ENCODE measurements at regions not wholly inside any gene's neighbourhood (a gene's known extent, or its start where the extent isn't known, plus 50 kb on each side); places are given as distances from the start of the nearest gene placed in this dataset.

DNA sequence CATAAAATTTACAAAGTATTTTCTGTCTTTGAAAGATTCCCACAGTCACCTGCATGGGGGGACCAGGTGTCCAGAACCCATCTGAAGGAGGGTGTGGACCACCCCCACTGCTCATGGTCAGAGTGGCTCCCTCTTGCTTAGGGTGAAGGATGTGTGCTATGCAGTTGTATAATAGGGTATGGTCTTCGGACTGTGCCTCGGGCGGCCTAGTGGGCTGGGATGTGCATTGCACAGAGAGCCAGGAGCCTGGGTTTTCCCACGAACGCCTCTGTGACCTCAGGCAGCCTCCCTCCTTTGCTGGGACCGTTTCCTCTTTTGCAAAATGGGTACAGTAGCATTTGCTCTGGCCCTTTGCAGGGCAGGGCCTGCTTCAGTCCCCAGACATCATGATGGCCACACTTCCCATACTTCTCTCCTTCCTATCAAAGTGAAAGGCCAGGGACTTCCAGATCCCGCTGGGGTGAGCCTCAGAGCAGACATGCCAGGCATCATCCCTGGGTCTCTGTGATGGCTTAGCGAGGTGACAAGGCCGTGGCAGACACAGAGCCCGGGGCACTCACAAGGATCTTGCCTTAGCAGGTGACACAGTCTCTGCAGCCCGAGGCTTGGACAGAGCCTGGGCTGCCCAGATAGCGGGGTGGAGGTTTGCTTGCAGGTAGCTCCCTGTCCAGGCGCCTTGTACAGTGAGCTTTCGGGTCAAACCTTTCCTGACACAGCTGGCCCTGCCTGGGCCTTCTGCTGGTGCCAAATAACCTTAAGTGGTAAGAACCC, 59.4 kb upstream of the ZNF536 start:
- no peaks in the 10 kb centered on the region for H3K36me3 ChIP-seq
- peaks cover 3 to 18% (median 12%) of the 10 kb centered on the region in 11 experiments; a peak in 10 of 22 replicates for H3K9me3 ChIP-seq (replicated peaks in 1 of 11)
- no peak overlapping the region for H3K27ac ChIP-seq
- H4K20me1 ChIP-seq, result no peaks in the 10 kb centered on the region
- no peak overlapping the region for H3K4me3 ChIP-seq
- no peak overlapping the region for H3K9ac ChIP-seq
- H3K4me2 ChIP-seq, result no peak overlapping the region
- H3K27me3 ChIP-seq, result no peaks in the 10 kb centered on the region
- no peak for TF ChIP-seq Cebpa-rat (IDR thresholded peaks at IDR 0.05)
- H3K4me1 ChIP-seq, result no peaks in the 10 kb centered on the region

DNA sequence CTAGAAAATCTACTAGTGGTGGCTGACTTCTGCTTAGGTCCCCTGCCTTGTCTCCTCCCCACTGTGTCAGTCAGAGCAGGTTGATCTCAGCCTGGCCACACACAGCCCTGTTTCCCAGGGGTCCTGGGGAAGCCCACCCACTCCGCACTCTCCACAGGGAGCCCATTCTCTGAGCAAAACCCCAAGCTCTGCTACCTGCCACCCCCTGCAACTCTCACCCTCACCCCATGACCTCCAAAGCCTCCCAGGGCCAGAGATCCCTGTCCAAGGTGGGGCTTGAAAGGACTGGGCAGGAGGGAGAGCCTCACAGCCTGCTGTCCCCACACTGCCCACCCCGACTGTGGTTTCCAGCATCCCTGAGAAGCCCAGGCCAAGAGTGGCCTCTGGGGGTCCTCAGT, 58.8 kb upstream of the ZNF536 start:
- H3K36me3 ChIP-seq, result no peaks in the 10 kb centered on the region
- no peaks in the 10 kb centered on the region for H3K27me3 ChIP-seq
- no peak overlapping the region for H3K9ac ChIP-seq
- H3K4me2 ChIP-seq, result no peak overlapping the region
- no peak for TF ChIP-seq Cebpa-rat (IDR thresholded peaks at IDR 0.05)
- no peaks in the 10 kb centered on the region for H3K4me1 ChIP-seq
- H3K4me3 ChIP-seq, result no peak overlapping the region
- H4K20me1 ChIP-seq, result no peaks in the 10 kb centered on the region
- no peak overlapping the region for H3K27ac ChIP-seq
- peaks cover 3 to 18% (median 12%) of the 10 kb centered on the region in 11 experiments; a peak in 10 of 22 replicates for H3K9me3 ChIP-seq (replicated peaks in 1 of 11)

DNA sequence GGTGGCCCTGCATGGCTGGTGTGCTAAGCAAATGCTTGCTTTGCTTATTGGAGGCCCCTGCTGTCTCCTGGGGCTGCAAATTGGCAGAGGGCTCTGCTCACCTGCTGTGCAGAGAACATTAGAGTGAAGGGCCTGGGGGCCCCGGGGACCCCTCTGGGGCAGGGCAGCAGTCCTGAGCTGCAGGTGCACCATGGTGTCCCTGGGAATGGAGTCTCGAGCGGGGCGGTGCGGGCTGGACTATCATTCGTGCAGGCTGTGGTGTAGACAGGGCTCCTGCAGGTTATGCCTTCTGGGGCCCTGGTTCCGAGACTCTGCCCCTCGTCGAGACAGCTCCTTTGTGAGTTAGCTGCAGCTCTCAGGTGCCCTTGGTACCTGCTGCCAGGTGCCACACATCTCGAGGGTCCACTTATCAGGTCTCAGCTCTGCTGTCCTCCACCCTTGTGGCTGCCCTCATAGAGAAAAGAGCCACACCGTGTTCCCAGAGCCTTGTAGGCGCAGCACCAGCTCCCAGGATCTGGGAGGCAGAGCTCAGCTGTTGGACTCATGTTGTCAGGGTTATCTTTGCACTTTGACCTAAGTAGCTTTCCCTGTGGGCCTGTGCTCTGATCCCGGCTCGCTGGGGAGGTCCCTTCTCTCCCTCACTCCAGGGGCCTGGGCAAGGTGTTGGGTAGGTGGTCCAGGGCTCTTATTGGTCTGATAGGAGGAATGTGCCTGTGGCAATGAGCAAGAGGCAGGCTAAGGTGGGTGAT, 58.0 kb upstream of the ZNF536 start:
- Histone ChIP-seq H3K4me1 (no peaks in the 10 kb centered on the region), H3K4me3 (no peak overlapping the region), H3K27me3 (no peaks in the 10 kb centered on the region), H3K9me3 (replicated peaks in 1 of 11) (peaks cover 3 to 18% (median 12%) of the 10 kb centered on the region in 11 experiments; a peak in 10 of 22 replicates), H3K27ac (no peak overlapping the region), H3K36me3 (no peaks in the 10 kb centered on the region), H4K20me1 (no peaks in the 10 kb centered on the region), H3K9ac (no peak overlapping the region), H3K4me2 (no peak overlapping the region)
- no peak for TF ChIP-seq Cebpa-rat (IDR thresholded peaks at IDR 0.05)

DNA sequence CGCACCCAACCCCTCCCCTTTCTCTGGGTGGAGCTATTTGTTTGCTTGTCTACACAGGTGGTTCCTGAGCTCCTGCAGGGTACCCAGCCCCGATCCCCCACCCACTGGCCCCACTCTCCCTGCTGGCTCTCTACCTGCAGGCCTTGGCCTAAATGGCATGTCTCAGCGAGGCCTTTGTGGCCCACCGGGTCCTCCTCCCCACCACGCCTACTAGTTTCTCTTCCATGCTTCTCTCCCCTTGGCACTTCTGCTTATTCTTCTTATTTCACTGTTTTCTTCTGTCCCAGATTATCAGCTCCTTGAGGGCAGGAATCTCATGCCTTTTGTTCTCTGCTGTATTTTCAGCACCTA, 57.4 kb upstream of the ZNF536 start:
- no peaks in the 10 kb centered on the region for H3K36me3 ChIP-seq
- no peak for TF ChIP-seq Cebpa-rat (IDR thresholded peaks at IDR 0.05)
- H4K20me1 ChIP-seq, result no peaks in the 10 kb centered on the region
- no peak overlapping the region for H3K4me3 ChIP-seq
- H3K9me3 ChIP-seq (replicated peaks in 1 of 11), result peaks cover 3 to 18% (median 12%) of the 10 kb centered on the region in 11 experiments; a peak in 10 of 22 replicates
- H3K27ac ChIP-seq, result no peak overlapping the region
- H3K27me3 ChIP-seq, result no peaks in the 10 kb centered on the region
- no peak overlapping the region for H3K9ac ChIP-seq
- no peak overlapping the region for H3K4me2 ChIP-seq
- H3K4me1 ChIP-seq, result no peaks in the 10 kb centered on the region

DNA sequence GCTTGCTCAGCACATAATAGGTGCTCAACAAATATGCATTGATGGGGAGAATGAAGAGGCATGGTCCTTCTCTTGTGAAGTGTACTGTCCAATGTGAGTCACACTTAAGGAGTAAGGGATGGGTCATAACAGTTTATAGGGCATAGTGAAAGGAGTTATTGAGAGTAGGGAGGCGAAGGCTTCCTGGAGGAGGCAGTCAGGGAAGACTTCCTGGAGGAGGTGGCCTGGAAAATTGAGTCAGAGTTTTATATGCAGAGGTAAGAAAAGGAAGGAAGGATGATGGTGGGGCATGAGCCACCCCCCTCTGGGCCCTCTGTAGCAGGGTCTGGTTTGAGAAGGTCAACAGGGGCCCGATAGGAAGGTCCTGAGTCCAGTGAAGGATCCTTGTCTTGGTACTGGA, 57.0 kb upstream of the ZNF536 start:
- Histone ChIP-seq H3K36me3 (no peaks in the 10 kb centered on the region), H3K27ac (no peak overlapping the region), H3K4me1 (no peaks in the 10 kb centered on the region), H3K4me2 (no peak overlapping the region), H3K9me3 (replicated peaks in 1 of 11) (peaks cover 3 to 18% (median 12%) of the 10 kb centered on the region in 11 experiments; a peak in 10 of 22 replicates), H3K4me3 (no peak overlapping the region), H3K9ac (no peak overlapping the region), H4K20me1 (no peaks in the 10 kb centered on the region), H3K27me3 (no peaks in the 10 kb centered on the region)
- TF ChIP-seq Cebpa-rat (IDR thresholded peaks at IDR 0.05), result no peak

DNA sequence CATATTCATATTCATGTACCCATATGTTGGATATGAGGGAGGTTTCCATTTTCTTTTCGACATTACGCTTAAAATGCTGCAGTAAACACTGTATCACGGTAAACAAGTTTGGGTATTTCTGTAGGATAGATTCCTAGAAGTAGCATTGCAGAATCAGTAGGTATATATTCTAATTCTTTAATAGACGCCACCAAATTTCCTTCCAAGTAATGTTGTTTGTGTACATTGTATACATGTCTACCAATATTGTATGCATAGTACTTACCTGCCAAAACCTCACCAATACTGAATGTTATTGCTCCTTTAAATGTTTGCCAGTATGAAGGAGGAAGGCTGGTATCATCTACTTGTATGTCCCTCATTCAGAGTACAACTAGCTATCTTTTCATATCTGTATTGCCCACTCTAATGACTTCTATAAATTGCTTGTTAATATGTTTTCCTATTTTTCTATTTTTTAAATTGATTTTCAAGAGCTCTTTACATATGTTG, 56.1 kb upstream of the ZNF536 start:
- Histone ChIP-seq H3K9ac (no peak overlapping the region), H3K27me3 (no peaks in the 10 kb centered on the region), H3K36me3 (no peaks in the 10 kb centered on the region), H3K4me3 (no peak overlapping the region), H3K4me2 (no peak overlapping the region), H3K4me1 (no peaks in the 10 kb centered on the region), H3K27ac (no peak overlapping the region), H3K9me3 (replicated peaks in 1 of 11) (peaks cover 3 to 18% (median 12%) of the 10 kb centered on the region in 11 experiments; a peak in 10 of 22 replicates), H4K20me1 (no peaks in the 10 kb centered on the region)
- TF ChIP-seq Cebpa-rat (IDR thresholded peaks at IDR 0.05), result no peak

DNA sequence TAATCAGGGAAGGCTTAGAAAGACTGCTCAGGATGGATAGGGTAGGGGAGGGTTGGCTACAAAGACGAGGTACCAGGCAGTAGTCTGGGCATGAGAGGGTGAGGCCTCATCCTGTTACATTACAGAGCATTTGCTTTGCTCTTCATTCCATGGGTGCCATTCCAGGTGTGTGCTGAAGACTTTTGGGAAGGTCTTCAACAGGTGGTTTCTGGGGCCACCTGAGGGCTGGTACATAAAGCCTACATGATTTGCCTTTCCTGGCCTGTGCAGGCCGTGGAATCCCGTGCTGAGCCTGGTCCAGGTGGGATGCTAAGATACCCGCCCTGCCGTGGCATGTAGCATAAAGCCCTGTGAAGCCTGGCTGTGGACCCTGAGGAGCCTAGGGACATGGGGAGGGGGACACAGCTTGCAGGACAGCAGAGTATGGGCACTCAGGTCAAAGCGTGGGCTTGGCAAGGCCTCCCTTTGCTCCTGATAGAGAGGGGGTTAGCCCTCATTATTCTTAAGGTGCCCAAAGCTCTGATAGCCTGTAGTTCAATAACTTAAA, 55.6 kb upstream of the ZNF536 start:
- no peaks in the 10 kb centered on the region for H4K20me1 ChIP-seq
- H3K4me1 ChIP-seq, result no peaks in the 10 kb centered on the region
- no peak overlapping the region for H3K4me2 ChIP-seq
- H3K9ac ChIP-seq, result no peak overlapping the region
- no peaks in the 10 kb centered on the region for H3K27me3 ChIP-seq
- no peaks in the 10 kb centered on the region for H3K36me3 ChIP-seq
- no peak overlapping the region for H3K27ac ChIP-seq
- TF ChIP-seq Cebpa-rat (IDR thresholded peaks at IDR 0.05), result no peak
- peaks cover 3 to 18% (median 12%) of the 10 kb centered on the region in 11 experiments; a peak in 10 of 22 replicates for H3K9me3 ChIP-seq (replicated peaks in 1 of 11)
- no peak overlapping the region for H3K4me3 ChIP-seq

DNA sequence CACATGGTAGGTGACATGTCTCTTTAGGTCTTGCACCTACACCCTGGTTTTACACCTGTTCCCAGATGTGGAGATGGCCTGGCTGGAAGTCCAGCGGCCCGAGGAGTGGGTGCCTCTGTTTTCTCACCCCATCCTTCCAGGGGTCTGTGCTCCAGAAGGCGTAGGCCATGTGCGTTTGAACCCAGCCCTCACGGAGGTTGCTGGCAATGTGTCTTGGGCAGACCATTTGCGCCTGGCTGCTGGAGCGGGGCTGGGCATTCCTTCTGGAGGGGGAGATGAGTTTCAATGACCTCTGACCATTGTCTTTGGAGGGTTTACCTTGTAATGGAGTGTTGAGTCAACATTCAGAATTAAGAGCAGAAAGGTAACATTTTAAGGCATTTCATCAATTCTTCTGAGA, 54.8 kb upstream of the ZNF536 start:
- H3K36me3 ChIP-seq, result no peaks in the 10 kb centered on the region
- no peak overlapping the region for H3K4me3 ChIP-seq
- no peak for TF ChIP-seq Cebpa-rat (IDR thresholded peaks at IDR 0.05)
- H3K4me1 ChIP-seq, result no peaks in the 10 kb centered on the region
- H3K27me3 ChIP-seq, result no peaks in the 10 kb centered on the region
- H3K9ac ChIP-seq, result no peak overlapping the region
- no peak overlapping the region for H3K4me2 ChIP-seq
- peaks cover 3 to 18% (median 12%) of the 10 kb centered on the region in 11 experiments; a peak in 10 of 22 replicates for H3K9me3 ChIP-seq (replicated peaks in 1 of 11)
- H3K27ac ChIP-seq, result no peak overlapping the region
- H4K20me1 ChIP-seq, result no peaks in the 10 kb centered on the region

DNA sequence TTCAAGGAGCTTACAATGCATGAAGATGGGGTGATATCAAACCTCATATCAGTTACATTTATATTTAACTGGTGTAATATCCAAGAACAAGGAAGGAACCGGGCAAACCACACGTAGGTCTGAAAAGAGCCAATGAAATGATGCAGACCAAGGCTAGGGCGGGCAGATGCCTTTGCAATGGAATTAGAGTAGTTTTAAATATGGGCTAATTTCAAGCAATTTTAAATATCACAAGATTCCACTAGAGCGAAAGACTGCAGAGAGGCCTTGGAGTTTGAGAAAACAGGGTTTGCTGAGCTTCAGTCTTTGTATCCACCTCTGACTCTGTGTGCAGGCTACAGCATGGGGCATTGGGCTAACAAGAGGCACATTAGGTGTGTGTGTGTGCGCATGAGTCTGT, 53.9 kb upstream of the ZNF536 start:
- Histone ChIP-seq H3K9me3 (replicated peaks in 1 of 11) (peaks cover 3 to 18% (median 12%) of the 10 kb centered on the region in 11 experiments; a peak in 10 of 22 replicates), H3K4me3 (no peak overlapping the region), H3K36me3 (no peaks in the 10 kb centered on the region), H3K4me1 (no peaks in the 10 kb centered on the region), H3K27me3 (no peaks in the 10 kb centered on the region), H3K27ac (no peak overlapping the region), H3K4me2 (no peak overlapping the region), H3K9ac (no peak overlapping the region), H4K20me1 (no peaks in the 10 kb centered on the region)
- no peak for TF ChIP-seq Cebpa-rat (IDR thresholded peaks at IDR 0.05)

Data from BLaER1 treated with 17β-estradiol and CSF1 and Interleukin-3, amounts not matched to agents 10 nM and 100 nM (cell line).